ENCODE measurements at regions not wholly inside any gene's neighbourhood (a gene's known extent, or its start where the extent isn't known, plus 50 kb on each side); places are given as distances from the start of the nearest gene placed in this dataset.
A peak's percentile ranks its signal among the peaks of the same experiment; 100 is the strongest.

- DNase-seq = no peak
These were observed 1486.6 kb downstream of the PCDH7 start for GRCh38 chr4:32206756-32207155.

GRCh38 chr4:32207456-32207855 lies 1487.3 kb downstream of the PCDH7 start:
- no peak for DNase-seq

GRCh38 chr4:32215277-32215676 lies 1495.1 kb downstream of the PCDH7 start:
- no peak for DNase-seq

- DNase-seq = no peak
These were observed 1496.3 kb downstream of the PCDH7 start for GRCh38 chr4:32216502-32216901.

- DNase-seq = no peak
These were observed 1499.3 kb downstream of the PCDH7 start for GRCh38 chr4:32219306-32220075.

GRCh38 chr4:32226204-32226603 lies 1506.0 kb downstream of the PCDH7 start:
- no peak for DNase-seq

- DNase-seq = no peak
These were observed 1506.6 kb downstream of the PCDH7 start for GRCh38 chr4:32226733-32227132.

- no peak for DNase-seq
These were observed 1523.8 kb downstream of the PCDH7 start for GRCh38 chr4:32243926-32244325.

GRCh38 chr4:32249040-32249439 lies 1528.9 kb downstream of the PCDH7 start:
- DNase-seq = no peak

- no peak for DNase-seq
These were observed 1531.0 kb downstream of the PCDH7 start for GRCh38 chr4:32251126-32251525.

- DNase-seq = no peak
These were observed 1531.8 kb downstream of the PCDH7 start for GRCh38 chr4:32251926-32252325.

- no peak for DNase-seq
These were observed 1534.0 kb downstream of the PCDH7 start for GRCh38 chr4:32254216-32254615.

- DNase-seq = no peak
These were observed 1538.8 kb downstream of the PCDH7 start for GRCh38 chr4:32258986-32259385.

- DNase-seq = no peak
These were observed 1541.0 kb downstream of the PCDH7 start for GRCh38 chr4:32261196-32261595.

GRCh38 chr4:32268863-32269262 lies 1548.7 kb downstream of the PCDH7 start:
- DNase-seq = peak; percentile 17

- no peak for DNase-seq
These were observed 1569.9 kb downstream of the PCDH7 start for GRCh38 chr4:32290102-32290501.

- DNase-seq = no peak
These were observed 1598.8 kb downstream of the PCDH7 start for GRCh38 chr4:32318926-32319325.

GRCh38 chr4:32321421-32321820 lies 1601.3 kb downstream of the PCDH7 start:
- no peak for DNase-seq

- DNase-seq = no peak
These were observed 1614.6 kb downstream of the PCDH7 start for GRCh38 chr4:32334759-32335158.

GRCh38 chr4:32337403-32337802 lies 1617.2 kb downstream of the PCDH7 start:
- DNase-seq = no peak

- no peak for DNase-seq
These were observed 1620.4 kb downstream of the PCDH7 start for GRCh38 chr4:32340591-32340990.

- no peak for DNase-seq
These were observed 1621.2 kb downstream of the PCDH7 start for GRCh38 chr4:32341342-32341741.

- DNase-seq = no peak
These were observed 1621.9 kb downstream of the PCDH7 start for GRCh38 chr4:32342054-32342453.

- DNase-seq = no peak
These were observed 1628.9 kb downstream of the PCDH7 start for GRCh38 chr4:32349026-32349425.

GRCh38 chr4:32374206-32374605 lies 1654.0 kb downstream of the PCDH7 start:
- DNase-seq = no peak

Measured in right hindlimb (tissue), 1 donor.